IMR-90 (cell line): ENCODE measurements at regions not wholly inside any gene's neighbourhood (a gene's known extent, or its start where the extent isn't known, plus 50 kb on each side); places are given as distances from the start of the nearest gene placed in this dataset.

Experiments
- ATAC-seq: fragments of 200-7000 bp; cut with Tn5 transposase; 2 replicates; pipeline ENCODE4 v1.9.1; 2020; ENCODE audit warnings: low read depth, mild to moderate bottlenecking, moderate library complexity
- BruUV-seq: library from RNA; stranded (reverse); fragments of 400-500 nt; replicated peaks from 2 replicates; lab custom pipeline; 2021; lab: Mats Ljungman, UMichigan
- CTCF ChIA-PET: fragments of 300-600 bp; formaldehyde crosslinking; extraction: SDS; loops from one replicate; lab custom pipeline; 2021; ENCODE audit warnings: antibody characterized with exemption; lab: Yijun Ruan, JAX
- POLR2A ChIA-PET: fragments of 300-600 bp; sonication (Branson Sonifier 250); formaldehyde crosslinking; loops from one replicate; lab custom pipeline; 2022; ENCODE audit warnings: antibody characterized with exemption; ENCODE audit not compliant: unreplicated experiment; lab: Charles Lee
- DNase-seq: peaks from one replicate; pipeline ENCODE4 v3.0.0; 2013
- H2AFZ ChIP-seq: replicated peaks from 2 replicates; pipeline ENCODE3; 2013; ENCODE audit warnings: low read length, mild to moderate bottlenecking; ENCODE audit not compliant: poor library complexity
- H2AK5ac ChIP-seq: 2 replicates; pipeline ENCODE4 v1.6.1; 2013; ENCODE audit warnings: low read depth, low read length, inconsistent platforms
- H2AK9ac ChIP-seq: replicated peaks from 2 replicates; pipeline ENCODE3; 2013; ENCODE audit warnings: mild to moderate bottlenecking, low read depth, low read length, moderate library complexity; ENCODE audit not compliant: poor library complexity
- H2BK120ac ChIP-seq: 2 replicates; pipeline ENCODE4 v1.6.1; 2013; ENCODE audit warnings: low read depth, low read length, inconsistent platforms
- H2BK15ac ChIP-seq: 3 replicates; pipeline ENCODE4 v1.6.1; 2013; ENCODE audit warnings: low read depth, low read length, inconsistent platforms
- H2BK20ac ChIP-seq: 2 replicates; pipeline ENCODE4 v1.6.1; 2013; ENCODE audit warnings: low read depth, mild to moderate bottlenecking, inconsistent platforms, low read length, moderate library complexity
- H2BK5ac ChIP-seq: 2 replicates; pipeline ENCODE4 v1.6.1; 2013; ENCODE audit warnings: mild to moderate bottlenecking, low read depth, low read length, inconsistent platforms; ENCODE audit not compliant: poor library complexity, severe bottlenecking
- H3K14ac ChIP-seq: replicated peaks from 2 replicates; pipeline ENCODE4 v1.6.1; 2013; ENCODE audit warnings: low read depth, low read length, inconsistent platforms
- H3K18ac ChIP-seq: 2 replicates; pipeline ENCODE4 v1.6.1; 2013; ENCODE audit warnings: low read depth, low read length, control low read depth
- H3K23ac ChIP-seq: 2 replicates; pipeline ENCODE4 v1.6.1; 2013; ENCODE audit warnings: low read depth, low read length, inconsistent platforms
- H3K27ac ChIP-seq: 2 replicates; pipeline ENCODE4 v1.5.1; 2013; ENCODE audit warnings: mild to moderate bottlenecking, control low read depth, low read length; ENCODE audit not compliant: insufficient read depth
- H3K27me3 ChIP-seq: 2 replicates; pipeline ENCODE4 v1.6.1; 2013; ENCODE audit warnings: low read length; ENCODE audit not compliant: control insufficient read depth, insufficient read depth
- H3K36me3 ChIP-seq: 2 replicates; pipeline ENCODE4 v1.6.1; 2013; ENCODE audit warnings: low read length, mixed read lengths; ENCODE audit not compliant: control insufficient read depth, insufficient read depth
- H3K4ac ChIP-seq: 2 replicates; pipeline ENCODE4 v1.6.1; 2013; ENCODE audit warnings: low read depth, low read length, inconsistent platforms
- H3K4me1 ChIP-seq: 2 replicates; pipeline ENCODE4 v1.6.1; 2013; ENCODE audit warnings: low read length, mixed read lengths; ENCODE audit not compliant: control insufficient read depth, insufficient read depth
- H3K4me2 ChIP-seq: 2 replicates; pipeline ENCODE4 v1.6.1; 2013; ENCODE audit warnings: low read depth, mild to moderate bottlenecking, control low read depth, low read length, moderate library complexity
- H3K4me3 ChIP-seq: 2 replicates; pipeline ENCODE4 v1.5.1; 2013; ENCODE audit warnings: low read depth, mild to moderate bottlenecking, control low read depth, low read length, moderate library complexity; ENCODE audit not compliant: insufficient read depth
- H3K56ac ChIP-seq: 2 replicates; pipeline ENCODE4 v1.6.1; 2013; ENCODE audit warnings: low read length, inconsistent platforms; ENCODE audit not compliant: insufficient read depth; ENCODE audit errors: extremely low read depth
- H3K79me1 ChIP-seq, 2 experiments: 2 replicates each; pipeline ENCODE4 v1.6.1; 2013; ENCODE audit warnings: low read length in 2 of 2, inconsistent platforms in 1 of 2, low read depth in 1 of 2
- H3K9ac ChIP-seq: 2 replicates; pipeline ENCODE4 v1.6.1; 2013; ENCODE audit warnings: low read depth, low read length, control low read depth
- H3K9me1 ChIP-seq: 2 replicates; pipeline ENCODE4 v1.6.1; 2013; ENCODE audit warnings: low read length, inconsistent platforms; ENCODE audit not compliant: insufficient read depth
- H3K9me3 ChIP-seq: 2 replicates; pipeline ENCODE4 v1.6.1; 2013; ENCODE audit warnings: low read length; ENCODE audit not compliant: control insufficient read depth, insufficient read depth
- H4K20me1 ChIP-seq: 2 replicates; pipeline ENCODE4 v1.6.1; 2013; ENCODE audit warnings: low read length, inconsistent platforms; ENCODE audit not compliant: insufficient read depth
- H4K5ac ChIP-seq: 2 replicates; pipeline ENCODE4 v1.6.1; 2013; ENCODE audit warnings: mild to moderate bottlenecking, low read depth, low read length, control low read depth
- H4K8ac ChIP-seq, 2 experiments: 2 replicates each; pipeline ENCODE4 v1.6.1; 2013; ENCODE audit warnings: low read depth in 2 of 2, low read length in 2 of 2, control low read depth in 1 of 2, inconsistent platforms in 1 of 2
- H4K91ac ChIP-seq: 2 replicates; pipeline ENCODE4 v1.6.1; 2013; ENCODE audit warnings: low read depth, low read length, inconsistent platforms; ENCODE audit not compliant: insufficient read depth
- CHD1 ChIP-seq: IDR thresholded peaks from 2 replicates; pipeline ENCODE4 v1.6.1; 2012; ENCODE audit warnings: low read depth, low read length, improper control_type of control experiment
- POLR2A ChIP-seq: IDR thresholded peaks from 2 replicates; pipeline ENCODE4 v1.6.1; 2012; ENCODE audit warnings: mild to moderate bottlenecking, low read depth, low read length
- SMC3 ChIP-seq: fragments of 150-350 bp; IDR thresholded peaks from 2 replicates; pipeline ENCODE4 v1.6.1; 2016; ENCODE audit warnings: low read depth, mild to moderate bottlenecking, antibody characterized with exemption, low read length, moderate library complexity
- WGBS, 2 experiments: methylation state at CpG; one replicate each; pipeline versions ENCODE4 v1.1.5 to v1.1.7; 2013; ENCODE audit warnings: missing lambda C conversion rate in 2 of 2; ENCODE audit not compliant: insufficient read length in 1 of 2; ENCODE audit errors: extremely low coverage in 2 of 2; 5-methylcytosine and 5-hydroxymethylcytosine counted together
- dilution Hi-C: fragments of 300-500 bp; cut with HindIII; formaldehyde crosslinking; loops from one replicate; pipeline ENCODE4 v1.14.3; 2018; ENCODE audit warnings: low sequenced_read_pairs; ENCODE audit not compliant: unreplicated experiment
- in situ Hi-C: fragments of 300-500 bp; cut with MboI; formaldehyde crosslinking; loops from 3 replicates; pipeline ENCODE4 v1.14.3; 2019; ENCODE audit warnings: low sequenced_read_pairs, inconsistent platforms, mixed read lengths
- intact Hi-C: fragments of 100-400 bp; cut with micrococcal nuclease; formaldehyde crosslinking; loops from 2 replicates; pipeline ENCODE4 v1.10.0; 2022

- no peak for ATAC-seq
- CTCF ChIA-PET, result no interaction called here
Observed at GRCh38 chr4:144851948-144852347, 206.0 kb downstream of the HHIP start.

More at GRCh38 chr4:144851948-144852347, 206.0 kb downstream of the HHIP start:
- H4K20me1 ChIP-seq, result no peaks in the 10 kb centered on the region
- no peak overlapping the region for H4K8ac ChIP-seq
- no peak overlapping the region for H2AFZ ChIP-seq
- POLR2A ChIA-PET, result no interaction called here
- no peak overlapping the region for H3K23ac ChIP-seq
- H3K18ac ChIP-seq, result no peak overlapping the region
- DNase-seq, result no peak
- H3K56ac ChIP-seq, result no peak overlapping the region
- in situ Hi-C loops, result no loop called here
- no peaks in the 10 kb centered on the region for H3K9me1 ChIP-seq
- no peaks in the 10 kb centered on the region for H3K36me3 ChIP-seq
- H2BK15ac ChIP-seq, result no peak overlapping the region
- no peak overlapping the region for H3K14ac ChIP-seq
- H3K9ac ChIP-seq, result no peak overlapping the region
- no peak overlapping the region for H2BK5ac ChIP-seq
- H3K27ac ChIP-seq, result no peak overlapping the region
- no peak overlapping the region for H3K4ac ChIP-seq
- intact Hi-C loops, result no loop called here
- no peaks in the 10 kb centered on the region for H3K79me1 ChIP-seq
- H2BK20ac ChIP-seq, result no peak overlapping the region
- no peak overlapping the region for H2AK5ac ChIP-seq
- WGBS, 2 experiments, result no CpG with 5 or more reads among the region's 3 CpGs
- dilution Hi-C loops, result no loop called here
- H3K4me2 ChIP-seq, result no peak overlapping the region
- no peaks in the 10 kb centered on the region for H3K27me3 ChIP-seq
- no peak overlapping the region for H2AK9ac ChIP-seq
- no peaks in the 10 kb centered on the region for H3K4me1 ChIP-seq
- no peak overlapping the region for H4K5ac ChIP-seq
- no peak overlapping the region for H3K4me3 ChIP-seq
- TF ChIP-seq CHD1, result no peak
- no peak for TF ChIP-seq SMC3
- TF ChIP-seq POLR2A, result no peak
- H3K9me3 ChIP-seq, result no peaks in the 10 kb centered on the region
- no peak overlapping the region for H4K91ac ChIP-seq
- no TSS peak for BruUV-seq
- no peak overlapping the region for H2BK120ac ChIP-seq
